Activated CD4-positive, alpha-beta T cell treated with anti-CD3 and anti-CD28 coated beads, Interleukin-2, Interleukin-4, amounts not matched to agents 100 ng/mL and 50 ng/mL, durations not matched to agents 16 hours and 8 hours (primary cell): ENCODE measurements at regions not wholly inside any gene's neighbourhood (a gene's known extent, or its start where the extent isn't known, plus 50 kb on each side); places are given as distances from the start of the nearest gene placed in this dataset.
"Not testable (repeated sequence)": the region's sequence is repeated elsewhere in the genome, so short reads cannot be mapped to it uniquely, and the experiment has no call there.

ENCODE experiments used
- DNase-seq: peaks from one replicate; pipeline ENCODE4 v3.0.0-alpha.2; 2020; ENCODE audit warnings: low spot score

- DNase-seq: no peak
Measured at GRCh38 chr12:128025589-128026245, 241.3 kb upstream of the TMEM132C start.

DNA sequence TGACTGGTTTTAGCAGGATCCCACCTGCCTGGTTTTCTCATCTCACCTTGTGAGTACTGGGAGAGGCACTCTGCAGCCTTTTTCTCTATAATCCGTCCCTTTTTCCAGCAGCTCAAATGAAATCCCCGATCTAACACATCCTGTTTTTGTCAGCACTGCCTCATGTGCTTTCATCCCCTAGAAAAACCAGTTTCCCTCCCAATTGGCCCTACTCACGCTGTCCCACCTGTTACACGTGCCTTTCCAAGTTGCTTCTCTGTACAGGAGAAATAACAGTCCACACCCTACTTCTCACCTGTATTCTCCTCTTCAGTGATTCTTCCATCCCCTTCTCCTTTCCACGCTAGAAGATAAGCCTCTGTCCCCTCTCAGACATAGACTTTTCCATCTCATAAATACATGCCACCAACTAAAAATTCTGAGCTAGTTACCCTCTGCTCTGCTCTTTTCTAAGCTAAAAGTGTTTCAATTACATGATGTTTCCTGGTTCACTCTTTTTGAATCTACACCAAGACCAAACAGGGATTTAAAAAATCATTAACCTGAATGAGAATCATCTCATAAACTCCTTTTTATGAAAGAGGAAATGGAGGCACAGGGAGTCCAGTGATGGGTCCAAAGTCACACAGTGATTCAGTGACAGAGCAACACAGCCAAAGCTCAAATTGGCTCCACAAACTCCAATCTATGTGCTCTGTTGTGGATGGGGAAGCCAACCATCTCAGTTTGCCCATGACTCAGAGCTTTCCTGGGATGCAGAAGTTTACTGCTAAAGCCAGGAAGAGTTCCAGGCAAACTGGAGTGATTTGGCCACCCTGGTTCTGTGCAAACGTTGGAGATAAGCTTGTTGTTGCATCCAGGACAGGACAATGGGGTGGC, 240.0 kb upstream of the TMEM132C start:
- DNase-seq: no peak

DNA sequence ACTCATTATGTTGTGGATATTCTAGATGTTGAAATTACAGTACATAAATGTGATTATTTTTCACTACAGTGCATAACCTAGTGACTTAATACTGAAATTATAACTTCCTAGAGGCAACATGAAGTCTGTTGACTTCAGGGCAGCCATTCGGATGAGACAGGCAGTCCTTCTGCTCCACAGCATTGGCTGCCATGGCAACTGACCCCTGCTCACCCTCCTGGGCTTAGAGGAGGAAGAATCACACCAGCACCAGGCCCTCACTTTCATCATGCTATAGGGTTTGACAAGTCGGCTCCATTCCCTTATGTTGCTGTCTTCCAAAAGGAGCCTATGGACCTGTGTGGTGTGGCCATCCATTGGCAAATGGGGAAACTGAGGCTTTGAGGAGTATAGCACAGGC, 233.5 kb upstream of the TMEM132C start:
- no peak for DNase-seq

GRCh38 chr12:128040971-128041370, 226.0 kb upstream of the TMEM132C start:
- DNase-seq: no peak

GRCh38 chr12:128042283-128042682, 224.7 kb upstream of the TMEM132C start:
- DNase-seq: not testable (repeated sequence)

GRCh38 chr12:128042825-128043224, 224.1 kb upstream of the TMEM132C start:
- DNase-seq: no peak

DNA sequence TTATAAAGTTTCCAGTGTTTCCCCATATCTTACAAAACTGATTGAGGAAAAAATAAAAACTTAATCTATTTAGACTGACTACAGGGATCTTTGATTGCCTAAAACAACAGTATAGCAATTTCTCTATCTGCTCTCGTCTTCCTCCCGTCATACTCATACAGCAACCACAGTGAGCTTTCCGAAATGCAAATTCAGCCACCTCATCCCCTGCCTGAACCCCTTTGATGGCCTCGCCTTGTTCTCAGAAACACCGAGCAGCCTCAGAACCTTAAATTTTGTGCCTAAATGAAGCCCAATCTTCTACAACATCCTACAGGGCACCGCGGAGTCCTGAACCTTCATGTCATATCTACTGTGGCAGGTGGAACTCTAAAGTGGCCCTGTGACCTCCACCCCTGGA, 223.7 kb upstream of the TMEM132C start:
- DNase-seq: no peak

DNA sequence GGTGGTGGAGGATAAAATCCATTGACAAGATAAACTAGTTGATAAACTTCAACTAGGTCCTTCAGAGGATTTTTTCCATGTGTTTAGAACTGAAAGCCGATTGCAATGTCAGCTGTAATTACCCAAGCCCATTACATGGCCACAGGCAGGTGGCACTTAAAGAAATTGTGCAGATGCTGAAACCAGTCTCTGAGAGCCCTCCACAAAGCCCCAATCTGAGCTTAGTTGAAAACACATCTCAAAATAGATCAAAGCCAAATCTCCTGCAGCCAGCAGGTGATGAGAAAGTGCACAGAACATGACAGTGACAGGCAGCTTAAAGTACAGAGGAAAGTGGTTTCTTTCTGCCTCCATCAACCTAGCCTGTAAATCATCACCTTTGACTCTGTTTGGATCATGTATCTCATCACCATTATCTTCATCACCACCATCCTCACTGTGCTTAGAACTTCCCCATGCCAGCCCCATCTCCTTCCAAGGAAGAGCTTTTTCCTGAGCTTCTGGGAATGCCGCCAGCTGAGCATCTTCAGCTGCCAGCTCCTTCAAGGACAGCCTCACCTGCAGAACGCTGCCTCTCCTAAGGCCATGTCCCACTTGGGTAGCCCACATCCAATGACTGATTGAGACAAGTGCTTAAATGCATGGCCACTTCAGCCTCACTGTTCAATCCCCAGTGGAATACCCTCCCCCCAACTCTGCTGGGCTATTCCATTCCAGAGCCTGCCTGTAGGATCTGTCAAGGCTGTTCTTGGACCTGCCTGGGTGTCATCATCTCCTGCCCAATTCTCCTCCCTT, 219.5 kb upstream of the TMEM132C start:
- no peak for DNase-seq

GRCh38 chr12:128052331-128052730, 214.6 kb upstream of the TMEM132C start:
- DNase-seq: no peak

GRCh38 chr12:128052777-128053176, 214.2 kb upstream of the TMEM132C start:
- no peak for DNase-seq

DNA sequence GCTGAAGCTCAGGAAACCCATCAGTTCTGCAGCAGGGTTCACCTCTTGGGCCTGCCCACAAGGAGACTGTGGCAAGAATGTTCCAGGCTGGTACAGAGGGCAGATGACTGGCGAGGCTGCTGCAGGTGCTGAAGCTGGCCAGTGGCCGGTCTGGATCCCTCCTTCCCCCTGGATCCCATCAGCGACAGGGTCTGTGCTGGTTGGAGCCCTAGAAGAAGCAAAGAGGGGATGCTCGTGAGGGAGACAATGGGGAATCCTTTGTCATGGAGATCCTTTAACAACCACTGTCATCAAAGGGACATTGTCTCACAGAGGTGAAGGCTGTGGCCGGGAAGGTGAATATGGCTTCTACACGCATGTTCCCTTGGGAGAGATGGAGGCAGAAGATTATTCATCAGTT, 211.4 kb upstream of the TMEM132C start:
- DNase-seq: no peak

- DNase-seq: no peak
Measured at GRCh38 chr12:128056136-128056801, 210.7 kb upstream of the TMEM132C start.

DNA sequence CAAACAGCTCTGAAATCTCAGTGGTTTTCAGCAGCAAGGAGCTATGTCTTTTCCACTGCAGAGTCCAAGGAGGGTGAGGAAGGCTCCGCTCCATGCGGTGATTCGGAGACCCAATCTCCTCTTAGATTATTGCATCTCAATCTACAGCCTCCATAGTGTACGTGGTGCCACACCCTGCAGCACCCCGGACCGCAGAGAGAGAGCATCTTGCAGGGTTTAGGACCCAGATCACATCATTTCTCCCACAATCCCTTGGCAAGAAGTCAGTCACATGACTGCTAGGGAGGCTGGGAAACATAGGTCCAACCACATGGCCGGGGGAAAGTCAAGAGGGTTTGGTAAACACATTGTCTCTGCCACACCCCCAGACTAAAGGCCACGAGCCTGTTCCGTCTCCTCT, 209.4 kb upstream of the TMEM132C start:
- no peak for DNase-seq

DNA sequence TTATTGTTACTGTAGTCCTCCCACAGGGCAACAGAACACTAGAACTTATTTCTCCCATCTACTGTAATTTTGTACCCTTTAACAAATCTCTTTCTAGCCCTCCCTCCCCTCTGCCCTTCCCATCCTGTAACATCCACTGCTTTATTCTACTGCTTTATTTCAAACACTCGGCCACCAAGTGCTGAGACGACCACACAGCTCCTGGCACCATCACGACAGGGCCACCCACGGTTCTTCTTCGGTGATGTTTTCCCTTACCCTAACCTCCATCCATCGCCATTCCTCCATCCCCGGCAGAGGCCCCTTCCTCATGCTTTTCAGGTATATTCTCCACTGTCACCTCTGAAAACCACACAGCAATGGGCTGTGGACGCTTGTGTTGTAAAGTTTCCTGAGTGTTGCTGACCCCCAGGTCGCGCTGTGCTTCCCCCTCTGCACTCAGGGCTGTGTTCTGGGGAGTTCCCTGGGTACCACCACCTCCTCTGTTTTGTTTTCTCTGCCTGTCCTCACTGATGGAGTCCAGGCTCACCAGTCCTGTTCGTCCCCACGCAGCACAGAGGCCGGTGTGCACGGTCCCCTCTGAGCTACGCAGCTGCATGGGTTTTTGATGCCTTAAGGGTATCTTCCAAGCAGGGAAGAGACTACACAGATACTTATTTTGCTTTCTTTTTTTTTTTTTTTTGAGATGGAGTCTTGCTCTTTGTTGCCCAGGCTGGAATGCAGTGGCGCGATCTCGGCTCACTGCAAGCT, 207.2 kb upstream of the TMEM132C start:
- DNase-seq: no peak

DNA sequence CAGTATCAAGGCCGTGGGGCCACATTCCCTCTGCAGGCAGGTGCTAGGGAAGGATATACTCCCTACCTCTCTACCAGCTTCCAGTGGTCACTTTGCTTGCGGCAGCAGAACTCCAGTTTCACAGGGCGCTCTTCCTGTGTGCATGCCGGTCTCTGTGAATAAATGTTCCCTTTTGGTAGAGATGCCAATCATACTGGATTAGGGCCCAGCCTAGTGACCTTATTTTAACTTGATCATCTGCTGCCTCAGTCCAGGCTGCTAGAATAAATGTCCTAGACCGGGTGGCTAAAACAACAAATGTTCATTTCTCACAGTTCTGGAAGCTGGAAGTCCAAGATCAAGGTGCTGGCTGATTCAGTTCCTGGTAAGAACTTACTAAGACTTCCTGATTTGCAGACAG, 198.8 kb upstream of the TMEM132C start:
- DNase-seq: no peak

GRCh38 chr12:128069359-128069997, 197.5 kb upstream of the TMEM132C start:
- peak; percentile 29 for DNase-seq

DNA sequence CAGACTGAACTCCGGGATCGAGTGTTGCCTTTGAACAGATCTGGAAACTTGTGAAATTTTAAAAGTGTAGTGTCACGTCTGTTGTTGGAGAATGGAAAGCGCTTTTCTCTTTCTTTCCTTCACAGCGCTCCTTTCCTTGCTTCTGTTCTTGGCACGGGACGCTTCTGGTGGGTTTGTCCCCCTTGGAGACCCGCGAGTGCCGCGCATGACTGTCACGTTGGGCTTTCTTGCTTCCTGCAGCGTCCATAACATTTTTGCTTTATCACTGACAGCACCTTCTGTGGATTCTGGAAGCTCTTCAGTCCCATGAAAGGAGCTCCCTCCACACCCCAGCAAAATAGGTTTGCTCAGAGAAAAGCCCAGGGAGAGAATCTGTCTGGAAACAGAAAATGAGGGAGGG, 193.0 kb upstream of the TMEM132C start:
- no peak for DNase-seq

GRCh38 chr12:128075332-128075731, 191.6 kb upstream of the TMEM132C start:
- DNase-seq: no peak

DNA sequence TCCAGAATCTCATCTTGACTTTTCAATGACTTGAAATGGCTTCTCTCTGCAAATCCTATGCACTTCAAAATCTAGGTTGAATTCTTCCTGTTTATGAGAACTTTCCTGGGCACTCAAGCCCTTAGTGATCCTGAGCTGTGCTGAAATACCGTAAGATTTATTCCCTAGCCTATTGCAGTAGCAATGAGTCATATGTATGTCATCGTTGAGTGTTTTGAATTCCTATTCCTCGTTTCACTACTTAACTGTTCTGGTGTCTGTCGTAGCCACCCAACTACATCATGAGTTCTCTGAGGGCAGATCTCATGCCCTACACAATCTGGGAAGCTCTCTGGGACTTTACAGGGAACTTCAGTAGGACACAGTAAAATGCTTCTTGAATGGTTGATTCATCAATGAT, 190.8 kb upstream of the TMEM132C start:
- no peak for DNase-seq

DNA sequence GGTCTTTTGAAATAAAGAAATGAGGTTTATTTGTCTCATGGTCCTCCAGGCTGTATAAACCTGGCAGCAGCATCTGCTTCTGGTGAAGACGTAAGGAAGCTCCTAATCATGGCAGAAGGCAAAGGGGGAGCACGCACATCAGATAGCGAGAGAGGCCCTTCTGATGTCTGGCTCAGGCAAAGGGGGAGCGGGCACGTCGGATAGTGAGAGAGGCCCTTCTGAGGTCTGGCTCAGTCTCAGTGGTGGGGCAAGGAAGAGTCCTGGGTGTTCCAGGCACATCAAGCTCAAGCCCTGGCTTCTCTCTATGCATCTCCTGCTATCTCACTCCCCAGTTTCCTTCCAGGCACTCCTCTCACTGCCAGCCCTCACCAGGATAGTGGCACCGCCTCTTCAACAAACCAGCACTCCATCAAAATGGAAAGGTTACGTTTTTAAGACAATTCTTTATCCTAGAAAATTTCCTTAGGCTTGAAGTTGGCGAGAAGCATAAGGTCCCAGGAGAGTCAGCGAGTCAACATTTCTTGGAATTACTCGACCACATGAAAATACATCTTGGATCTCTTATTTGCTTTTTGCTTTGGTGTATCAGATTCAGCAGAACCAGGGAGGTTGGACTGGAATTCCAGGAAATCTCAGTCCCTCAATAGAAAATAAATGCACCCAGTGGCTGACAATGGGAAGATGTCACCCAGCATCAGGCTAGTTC, 189.6 kb upstream of the TMEM132C start:
- DNase-seq: no peak
